Smooth muscle cell (in vitro differentiated cells): ENCODE measurements at regions not wholly inside any gene's neighbourhood (a gene's known extent, or its start where the extent isn't known, plus 50 kb on each side); places are given as distances from the start of the nearest gene placed in this dataset.

Experiments used
- DNase-seq: peaks from one replicate; lab custom pipeline; 2025; ENCODE audit not compliant: unreplicated experiment; lab: John Stamatoyannopoulos, UW
- H2AFZ ChIP-seq: fragments of 200-600 bp; sonication (generic); 2 replicates; pipeline ENCODE4 v1.6.0; 2016; ENCODE audit warnings: antibody characterized with exemption, low read depth, mild to moderate bottlenecking
- H3F3A ChIP-seq: fragments of 200-600 bp; sonication (generic); 2 replicates; pipeline ENCODE4 v1.6.0; 2017; ENCODE audit warnings: antibody characterized with exemption, low read depth
- H3K27ac ChIP-seq: fragments of 200-600 bp; sonication (generic); 2 replicates; pipeline ENCODE4 v1.5.1; 2016; ENCODE audit warnings: low read depth, mild to moderate bottlenecking
- H3K27me3 ChIP-seq: fragments of 200-600 bp; sonication (generic); 2 replicates; pipeline ENCODE4 v1.6.1; 2016; ENCODE audit warnings: low read depth, mild to moderate bottlenecking
- H3K36me3 ChIP-seq: fragments of 200-600 bp; sonication (generic); 2 replicates; pipeline ENCODE4 v1.5.1; 2016; ENCODE audit warnings: low read depth
- H3K4me1 ChIP-seq: fragments of 200-600 bp; sonication (generic); 2 replicates; pipeline ENCODE4 v1.5.1; 2016; ENCODE audit warnings: low read depth
- H3K4me2 ChIP-seq: fragments of 200-600 bp; sonication (generic); 2 replicates; pipeline ENCODE4 v1.6.0; 2016; ENCODE audit warnings: mild to moderate bottlenecking
- H3K4me3 ChIP-seq: fragments of 200-600 bp; sonication (generic); 2 replicates; pipeline ENCODE4 v1.5.1; 2016; ENCODE audit warnings: mild to moderate bottlenecking
- H3K79me2 ChIP-seq: fragments of 200-600 bp; sonication (generic); 2 replicates; pipeline ENCODE4 v1.6.0; 2016; ENCODE audit warnings: low read depth, mild to moderate bottlenecking
- H3K9ac ChIP-seq: fragments of 200-600 bp; sonication (generic); 2 replicates; pipeline ENCODE4 v1.6.0; 2016; ENCODE audit warnings: low read depth
- H3K9me3 ChIP-seq: fragments of 200-600 bp; sonication (generic); replicated peaks from 2 replicates; pipeline ENCODE4 v1.5.1; 2016; ENCODE audit warnings: low read depth
- H4K20me1 ChIP-seq: fragments of 200-600 bp; sonication (generic); 2 replicates; pipeline ENCODE4 v1.6.0; 2016; ENCODE audit warnings: low read depth
- WGBS: methylation state at CpG from one replicate; pipeline ENCODE4 v1.1.7; 2016; ENCODE audit warnings: low lambda C conversion rate; 5-methylcytosine and 5-hydroxymethylcytosine counted together
- TF ChIP-seq, protein P1 (sequence below): fragments of 200-600 bp; sonication (generic); IDR thresholded peaks from 2 replicates; pipeline ENCODE4 v1.5.1; 2017; ENCODE audit warnings: borderline replicate concordance, mild to moderate bottlenecking, antibody characterized with exemption; ENCODE audit not compliant: insufficient read depth, poor library complexity, severe bottlenecking

DNA sequence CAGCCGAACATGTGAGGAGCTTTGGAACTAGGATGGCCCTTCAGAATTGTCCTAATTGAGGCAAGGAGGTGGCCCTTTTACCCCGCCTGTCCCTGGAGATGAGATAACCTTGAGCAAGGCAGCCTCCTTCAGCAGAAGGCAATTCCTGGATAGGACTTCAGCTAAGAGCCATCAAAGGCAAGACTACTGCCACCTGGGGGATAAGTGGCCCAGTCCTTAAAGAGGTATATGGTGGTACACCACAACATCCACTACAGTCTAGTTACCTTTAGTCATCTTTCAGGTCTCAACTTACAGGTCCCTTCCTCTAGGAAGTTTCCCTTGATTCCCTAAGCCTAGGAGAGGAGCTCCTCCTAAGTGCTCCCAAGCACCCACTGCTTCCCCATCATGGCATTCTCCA lies 204.2 kb upstream of the CDKN3 start:
- Histone ChIP-seq H3K36me3 (no peaks in the 10 kb centered on the region), H3F3A (peaks cover 10% of the 10 kb centered on the region), H3K27ac (no peak overlapping the region), H3K9me3 (no peaks in the 10 kb centered on the region), H3K4me1 (peaks cover 13% of the 10 kb centered on the region), H3K9ac (no peak overlapping the region), H2AFZ (no peak overlapping the region), H3K79me2 (no peaks in the 10 kb centered on the region), H3K27me3 (no peaks in the 10 kb centered on the region), H3K4me3 (no peak overlapping the region), H4K20me1 (no peaks in the 10 kb centered on the region), H3K4me2 (no peak overlapping the region)
- DNase-seq = no peak
- TF ChIP-seq, protein P1, sequence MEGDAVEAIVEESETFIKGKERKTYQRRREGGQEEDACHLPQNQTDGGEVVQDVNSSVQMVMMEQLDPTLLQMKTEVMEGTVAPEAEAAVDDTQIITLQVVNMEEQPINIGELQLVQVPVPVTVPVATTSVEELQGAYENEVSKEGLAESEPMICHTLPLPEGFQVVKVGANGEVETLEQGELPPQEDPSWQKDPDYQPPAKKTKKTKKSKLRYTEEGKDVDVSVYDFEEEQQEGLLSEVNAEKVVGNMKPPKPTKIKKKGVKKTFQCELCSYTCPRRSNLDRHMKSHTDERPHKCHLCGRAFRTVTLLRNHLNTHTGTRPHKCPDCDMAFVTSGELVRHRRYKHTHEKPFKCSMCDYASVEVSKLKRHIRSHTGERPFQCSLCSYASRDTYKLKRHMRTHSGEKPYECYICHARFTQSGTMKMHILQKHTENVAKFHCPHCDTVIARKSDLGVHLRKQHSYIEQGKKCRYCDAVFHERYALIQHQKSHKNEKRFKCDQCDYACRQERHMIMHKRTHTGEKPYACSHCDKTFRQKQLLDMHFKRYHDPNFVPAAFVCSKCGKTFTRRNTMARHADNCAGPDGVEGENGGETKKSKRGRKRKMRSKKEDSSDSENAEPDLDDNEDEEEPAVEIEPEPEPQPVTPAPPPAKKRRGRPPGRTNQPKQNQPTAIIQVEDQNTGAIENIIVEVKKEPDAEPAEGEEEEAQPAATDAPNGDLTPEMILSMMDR = no peak
- 64% methylated on average over 2 of the region's 2 CpGs for WGBS

DNA sequence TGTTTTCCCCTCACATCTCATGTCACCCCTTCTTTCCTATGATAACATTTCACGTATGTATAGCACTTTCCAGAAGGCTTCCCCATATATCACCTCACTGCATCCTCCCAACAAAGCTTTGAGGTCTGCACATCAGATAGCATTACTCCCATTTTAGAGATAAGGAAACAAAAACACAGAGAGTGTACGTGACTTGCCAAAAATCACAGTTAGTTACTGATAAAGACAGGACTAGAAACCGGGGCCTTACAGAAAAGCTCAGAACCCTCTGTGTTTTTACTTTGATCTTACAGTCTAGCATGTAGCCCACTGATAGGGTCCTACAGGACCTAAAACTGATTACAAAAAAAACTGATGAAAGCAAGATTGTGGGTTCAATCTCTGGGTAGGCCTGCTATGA lies 202.9 kb upstream of the CDKN3 start:
- TF ChIP-seq, protein P1 = no peak
- no peak for DNase-seq
- Histone ChIP-seq H3K36me3 (no peaks in the 10 kb centered on the region), H3K9me3 (no peaks in the 10 kb centered on the region), H3K9ac (no peak overlapping the region), H3K27me3 (no peaks in the 10 kb centered on the region), H3K4me1 (peaks cover 13% of the 10 kb centered on the region), H2AFZ (peak overlapping the region; percentile 34), H3K4me2 (no peak overlapping the region), H3F3A (peaks cover 6% of the 10 kb centered on the region), H3K79me2 (no peaks in the 10 kb centered on the region), H4K20me1 (no peaks in the 10 kb centered on the region), H3K27ac (no peak overlapping the region), H3K4me3 (no peak overlapping the region)
- 35% methylated on average over 3 of the region's 3 CpGs for WGBS

DNA sequence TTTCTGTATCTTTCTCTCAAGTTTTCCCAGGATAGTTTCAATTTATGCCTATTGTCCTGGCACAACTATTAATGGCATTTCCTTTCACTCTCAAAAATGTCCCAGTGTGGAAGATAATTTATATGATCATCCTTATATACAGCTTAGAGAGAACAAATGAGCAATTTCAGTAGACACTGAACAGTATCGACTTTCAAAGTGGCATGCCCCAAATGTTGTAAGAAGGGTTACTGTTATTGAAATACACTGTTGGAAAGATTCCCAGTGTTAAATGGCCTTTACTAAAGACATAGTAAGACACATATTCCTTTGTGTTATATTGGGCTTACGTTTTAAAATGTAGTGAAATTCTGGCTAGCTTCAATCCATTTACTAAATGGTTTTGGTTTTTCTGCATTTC lies 202.3 kb upstream of the CDKN3 start:
- Histone ChIP-seq H2AFZ (no peak overlapping the region), H3K27ac (no peak overlapping the region), H3K9me3 (no peaks in the 10 kb centered on the region), H3K36me3 (no peaks in the 10 kb centered on the region), H3K4me2 (no peak overlapping the region), H3K4me1 (peaks cover 9% of the 10 kb centered on the region), H3K4me3 (no peak overlapping the region), H3K9ac (no peak overlapping the region), H3F3A (peaks cover 6% of the 10 kb centered on the region), H3K79me2 (no peaks in the 10 kb centered on the region), H4K20me1 (no peaks in the 10 kb centered on the region), H3K27me3 (no peaks in the 10 kb centered on the region)
- no peak for DNase-seq
- TF ChIP-seq, protein P1 = no peak
- 87% methylated on average over 2 of the region's 2 CpGs for WGBS

DNA sequence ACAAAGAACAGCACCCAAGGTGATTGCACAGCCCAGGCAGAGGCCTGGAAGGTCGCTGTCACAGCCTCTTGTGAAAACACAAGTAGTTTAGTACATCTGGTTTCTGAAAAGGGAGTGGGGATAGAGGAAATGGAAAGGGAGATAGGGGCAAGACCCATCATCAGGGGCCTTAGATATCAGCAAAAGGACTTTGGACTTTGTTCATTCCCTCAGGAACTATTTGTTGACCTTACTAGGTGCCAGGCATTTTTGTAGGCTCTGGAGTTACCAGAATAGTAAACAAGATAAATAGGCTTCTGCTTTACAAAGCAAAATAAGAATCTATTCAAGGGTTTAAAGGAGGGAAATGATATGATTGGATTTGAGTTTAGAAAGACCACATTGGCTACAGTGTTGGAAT lies 199.4 kb upstream of the CDKN3 start:
- no peak overlapping the region for H3K4me3 ChIP-seq
- DNase-seq = no peak
- H3K4me2 ChIP-seq = no peak overlapping the region
- H3K79me2 ChIP-seq = no peaks in the 10 kb centered on the region
- H3K4me1 ChIP-seq = no peaks in the 10 kb centered on the region
- H3K9me3 ChIP-seq = no peaks in the 10 kb centered on the region
- WGBS = 45% methylated on average over 1 of the region's 1 CpG
- no peak overlapping the region for H2AFZ ChIP-seq
- TF ChIP-seq, protein P1 = no peak
- H3K36me3 ChIP-seq = no peaks in the 10 kb centered on the region
- H3K27ac ChIP-seq = no peak overlapping the region
- H4K20me1 ChIP-seq = no peaks in the 10 kb centered on the region
- H3F3A ChIP-seq = no peaks in the 10 kb centered on the region
- H3K9ac ChIP-seq = no peak overlapping the region
- no peaks in the 10 kb centered on the region for H3K27me3 ChIP-seq
